ENCODE measurements at regions not wholly inside any gene's neighbourhood (a gene's known extent, or its start where the extent isn't known, plus 50 kb on each side); places are given as distances from the start of the nearest gene placed in this dataset.

DNA sequence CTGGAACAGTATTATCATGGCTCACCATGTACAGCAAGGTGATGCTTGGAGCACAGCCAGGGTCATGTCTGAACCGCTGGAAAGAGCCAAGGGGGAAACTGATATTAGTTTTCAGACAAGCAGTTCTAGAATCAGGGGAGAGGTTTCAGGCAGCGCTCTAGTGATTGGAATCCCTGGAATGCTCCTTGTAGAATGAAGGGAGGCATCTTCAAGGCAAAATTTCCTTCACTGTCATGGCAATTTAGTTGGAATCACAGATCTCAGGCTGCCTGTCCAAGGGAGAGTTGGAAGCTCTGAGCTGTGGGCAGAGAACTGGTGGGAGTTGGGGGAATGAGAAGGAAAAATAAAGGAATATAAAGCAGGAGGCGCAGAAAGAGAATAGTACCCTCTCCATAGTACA lies 737.1 kb downstream of the PTPRU start:
- DNase-seq (ENCODE audit: low spot score) = no peak

DNA sequence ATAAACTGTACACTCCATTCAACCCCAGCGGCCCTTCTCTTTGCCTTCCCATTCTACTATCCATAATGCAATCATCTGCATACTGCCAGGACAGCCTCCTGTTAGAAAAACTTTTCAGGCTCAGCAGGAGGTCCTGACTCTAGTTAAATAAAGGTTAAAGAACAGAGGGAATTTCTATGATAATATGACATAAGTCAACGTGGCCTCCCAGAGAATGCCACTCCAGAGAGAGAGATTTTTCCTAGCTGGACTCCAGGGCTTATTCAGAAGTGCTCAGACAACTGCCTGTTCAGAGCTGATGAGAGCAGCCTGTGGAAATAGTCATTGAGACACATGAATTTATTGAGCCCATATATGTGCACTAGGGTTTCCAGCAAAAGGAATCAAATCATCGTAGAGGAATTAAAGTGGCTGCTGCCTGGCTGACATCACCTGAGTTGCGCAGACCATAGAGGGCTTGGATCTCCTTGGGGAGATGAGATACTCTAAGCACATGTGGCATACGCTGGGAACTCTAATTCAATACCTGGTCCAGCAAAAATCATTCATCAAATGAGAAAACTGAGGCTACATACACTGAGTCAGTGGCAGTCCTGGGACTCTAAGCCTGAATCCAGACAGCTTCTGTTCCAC lies 736.2 kb downstream of the PTPRU start:
- DNase-seq (ENCODE audit: low spot score) = no peak

DNA sequence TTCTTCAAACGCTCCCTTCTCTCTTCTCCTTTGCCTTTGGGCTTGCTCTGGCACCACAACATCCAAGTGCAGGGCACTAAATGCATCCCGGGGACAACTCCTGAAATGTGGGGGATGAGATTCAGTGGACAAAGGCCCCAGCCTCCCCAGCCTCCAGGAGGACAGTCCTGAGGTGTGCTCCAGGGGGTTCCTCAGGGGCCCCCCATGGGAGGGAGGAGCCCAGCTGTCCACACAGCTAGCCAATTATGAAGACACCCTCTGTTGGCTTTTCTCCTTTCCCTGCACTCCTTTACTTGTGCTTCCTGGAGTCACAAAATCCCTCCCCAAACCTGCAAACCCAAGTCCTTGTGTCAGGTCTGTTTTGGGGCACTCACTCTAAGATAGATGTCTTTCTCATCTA lies 735.4 kb downstream of the PTPRU start:
- no peak for DNase-seq (ENCODE audit: low spot score)

DNA sequence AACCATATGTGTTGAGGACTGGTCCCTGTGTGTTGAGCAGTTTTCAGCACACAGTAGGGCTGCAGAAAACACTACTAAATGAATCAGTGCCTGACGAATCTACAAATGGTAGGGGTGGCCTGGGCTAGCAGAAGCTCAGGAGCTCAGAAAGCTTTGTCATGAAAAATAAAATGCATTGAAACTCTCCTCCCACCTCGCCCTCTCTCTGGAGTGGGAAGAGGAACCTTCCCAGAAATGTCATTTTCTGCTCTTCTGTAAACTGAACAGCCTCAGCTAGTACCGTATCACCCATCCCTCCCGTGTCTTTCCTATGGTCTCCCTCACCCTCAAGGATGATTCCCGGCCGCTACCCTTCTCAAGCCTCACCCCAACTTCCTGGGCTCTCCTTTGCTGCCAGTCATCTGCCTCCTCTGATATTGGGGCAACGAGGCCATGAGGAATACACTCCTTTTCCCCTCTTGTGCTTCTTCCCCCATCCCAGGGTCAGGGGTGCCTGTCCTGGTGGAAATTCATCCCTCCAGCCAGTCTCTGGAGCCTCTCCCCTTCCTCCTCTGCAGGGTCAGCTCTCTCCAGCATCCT lies 734.5 kb downstream of the PTPRU start:
- no peak for DNase-seq (ENCODE audit: low spot score)

DNA sequence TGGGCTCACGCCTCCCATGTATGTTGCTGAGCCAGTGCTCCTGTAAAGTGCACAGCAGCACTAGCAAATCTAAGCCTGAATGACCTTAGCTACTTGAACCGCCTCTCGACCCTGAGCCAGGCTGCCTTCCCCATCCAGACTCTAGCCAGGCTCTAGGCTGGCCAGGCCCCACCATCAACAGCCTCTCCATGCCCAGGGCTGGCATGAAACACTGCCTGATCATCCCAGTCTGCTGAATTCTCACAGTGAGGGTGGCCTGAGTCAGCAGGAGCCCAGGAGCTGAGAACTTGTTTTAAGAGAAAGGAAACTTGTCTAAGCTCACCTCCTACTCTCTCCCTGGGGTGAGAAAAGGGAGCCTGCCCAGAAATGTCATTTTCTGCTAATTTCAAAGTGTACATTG lies 733.3 kb downstream of the PTPRU start:
- DNase-seq (ENCODE audit: low spot score) = no peak

DNA sequence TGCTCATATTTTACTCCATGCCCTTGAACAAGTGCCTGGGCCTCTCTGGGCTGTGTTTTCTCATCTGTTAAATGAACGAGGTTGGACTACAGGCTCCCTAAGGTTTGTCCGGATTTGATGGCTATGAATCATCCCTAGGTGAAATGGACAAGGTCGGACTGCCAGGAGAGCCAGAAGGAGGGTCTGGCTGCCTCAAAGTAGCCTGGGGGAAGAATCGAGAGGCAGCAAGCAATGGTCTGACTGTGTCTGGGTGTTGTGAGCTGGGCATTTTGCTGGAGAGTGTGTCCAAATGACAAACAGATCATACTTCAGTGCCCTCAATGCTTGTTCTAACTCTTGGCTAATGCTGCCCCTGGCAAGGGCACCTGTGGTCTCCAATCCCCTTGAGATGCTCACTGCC lies 730.9 kb downstream of the PTPRU start:
- no peak for DNase-seq (ENCODE audit: low spot score)

DNA sequence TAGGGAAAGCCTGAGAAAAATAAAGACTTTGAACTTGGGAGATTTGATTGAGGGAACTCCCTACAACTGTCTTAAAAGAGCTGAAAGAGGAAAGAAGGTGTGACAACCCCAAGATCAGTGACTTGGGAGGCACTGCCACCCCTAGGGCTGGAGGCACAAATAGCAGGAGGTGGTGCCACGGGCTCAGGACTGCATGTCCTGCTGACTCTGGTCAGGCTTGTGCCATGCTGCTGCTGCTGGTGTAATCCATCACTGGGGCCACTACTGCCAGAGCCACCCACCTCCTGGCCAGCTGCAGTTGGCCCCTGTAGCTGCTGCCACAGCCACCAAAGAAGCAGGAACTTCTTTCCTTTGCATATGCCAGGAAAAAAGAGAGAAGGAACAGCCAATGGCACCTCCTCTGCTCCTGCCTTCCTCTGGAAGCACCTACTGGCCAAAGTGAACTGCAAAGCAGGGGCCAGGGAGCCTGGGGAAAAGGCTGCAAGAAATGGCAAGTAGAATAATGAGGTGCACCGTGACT lies 730.3 kb downstream of the PTPRU start:
- no peak for DNase-seq (ENCODE audit: low spot score)

DNA sequence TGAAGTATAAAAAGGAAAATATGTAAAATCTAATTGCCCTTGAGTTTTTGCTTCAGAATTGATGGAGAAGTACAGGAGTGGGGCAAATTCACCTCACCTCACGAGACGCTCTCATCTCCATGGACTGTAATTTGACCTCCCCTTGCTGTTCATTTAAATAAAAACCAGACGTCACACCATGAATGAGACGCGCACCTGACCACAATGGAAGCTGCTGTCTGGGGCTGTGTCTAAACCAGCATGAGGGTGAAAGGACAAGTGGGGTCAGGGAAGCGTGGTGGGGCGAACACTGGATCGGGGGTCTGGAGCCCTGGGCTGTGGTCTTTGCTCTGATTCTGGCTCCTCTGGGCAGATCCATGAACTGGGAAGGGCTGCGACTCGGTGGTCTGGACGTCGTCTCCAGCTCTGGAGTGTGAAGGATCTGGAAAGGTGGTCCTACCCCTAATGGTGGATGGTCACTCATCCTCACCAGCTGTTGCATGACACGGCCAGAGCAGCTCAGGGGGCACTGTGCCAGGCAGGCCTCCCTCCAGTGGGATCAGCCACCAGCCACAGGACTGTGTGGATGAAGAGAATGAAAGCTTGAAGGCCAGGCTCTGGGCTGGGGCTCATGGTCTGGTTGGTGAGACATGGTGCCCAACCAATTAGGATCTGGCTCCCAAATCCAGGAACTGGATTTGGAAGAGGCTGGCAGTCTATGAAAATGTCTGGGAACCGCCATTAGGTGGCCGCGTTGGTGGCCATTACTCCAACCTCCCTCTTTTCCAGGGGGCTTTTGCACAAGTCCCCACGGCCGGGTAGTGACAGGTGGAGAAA lies 728.6 kb downstream of the PTPRU start:
- no peak for DNase-seq (ENCODE audit: low spot score)

DNA sequence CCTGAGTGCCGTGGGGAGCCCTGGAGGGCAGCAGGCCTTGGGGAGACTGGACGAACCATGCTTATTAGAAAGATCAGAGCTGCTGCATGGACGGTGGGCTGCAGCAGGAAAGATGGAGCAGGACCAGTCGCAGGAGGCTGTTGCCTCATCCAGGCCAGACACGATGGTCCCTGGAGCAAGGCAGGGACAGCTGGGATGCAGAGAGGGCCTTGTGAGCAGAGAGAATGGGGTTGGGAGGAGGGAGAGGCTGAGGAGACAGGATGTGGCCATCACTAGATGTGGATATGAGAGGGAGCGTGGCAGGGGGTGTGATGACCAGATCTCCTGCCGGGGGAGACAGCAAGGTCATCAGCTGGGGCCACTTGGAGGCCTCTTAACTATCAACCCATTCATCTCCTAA lies 727.6 kb downstream of the PTPRU start:
- DNase-seq (ENCODE audit: low spot score) = no peak

DNA sequence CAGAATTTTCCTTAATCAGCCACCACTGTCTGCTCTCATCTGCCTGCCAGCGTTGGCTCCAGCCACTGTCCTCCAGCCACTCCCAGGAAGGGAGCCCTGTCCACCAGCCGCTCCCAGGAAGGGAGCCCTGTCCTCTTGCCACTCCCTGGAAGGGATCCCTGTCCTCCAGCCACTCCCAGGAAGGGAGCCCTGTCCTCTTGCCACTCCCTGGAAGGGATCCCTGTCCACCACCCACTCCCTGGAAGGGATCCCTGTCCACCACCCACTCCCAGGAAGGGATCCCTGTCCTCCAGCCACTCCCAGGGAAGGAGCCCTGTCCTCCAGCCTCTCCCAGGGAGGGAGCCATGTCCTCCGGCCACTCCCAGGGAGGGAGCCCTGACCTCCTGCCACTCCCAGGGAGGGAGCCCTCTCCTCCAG lies 726.5 kb downstream of the PTPRU start:
- DNase-seq (ENCODE audit: low spot score) = no peak

DNA sequence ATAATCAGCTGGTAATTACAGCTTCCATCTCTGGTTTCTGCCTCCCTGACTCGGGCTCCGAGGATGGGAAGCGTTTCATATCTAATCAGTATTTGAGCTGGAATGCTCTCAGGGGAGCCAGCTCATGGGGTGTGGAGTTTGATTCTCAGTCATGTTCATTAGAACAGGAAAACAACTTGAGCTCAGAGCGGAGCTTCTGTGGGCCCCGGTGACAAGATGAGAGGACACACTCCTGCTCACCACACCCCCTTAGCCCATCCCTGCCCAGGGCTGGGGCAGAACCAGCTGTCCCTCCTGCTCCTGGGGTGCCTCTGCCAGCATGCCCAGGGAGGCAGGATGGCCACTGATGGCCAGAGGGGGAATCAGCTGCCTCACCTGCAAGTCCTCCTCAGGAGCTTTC lies 726.0 kb downstream of the PTPRU start:
- no peak for DNase-seq (ENCODE audit: low spot score)

DNA sequence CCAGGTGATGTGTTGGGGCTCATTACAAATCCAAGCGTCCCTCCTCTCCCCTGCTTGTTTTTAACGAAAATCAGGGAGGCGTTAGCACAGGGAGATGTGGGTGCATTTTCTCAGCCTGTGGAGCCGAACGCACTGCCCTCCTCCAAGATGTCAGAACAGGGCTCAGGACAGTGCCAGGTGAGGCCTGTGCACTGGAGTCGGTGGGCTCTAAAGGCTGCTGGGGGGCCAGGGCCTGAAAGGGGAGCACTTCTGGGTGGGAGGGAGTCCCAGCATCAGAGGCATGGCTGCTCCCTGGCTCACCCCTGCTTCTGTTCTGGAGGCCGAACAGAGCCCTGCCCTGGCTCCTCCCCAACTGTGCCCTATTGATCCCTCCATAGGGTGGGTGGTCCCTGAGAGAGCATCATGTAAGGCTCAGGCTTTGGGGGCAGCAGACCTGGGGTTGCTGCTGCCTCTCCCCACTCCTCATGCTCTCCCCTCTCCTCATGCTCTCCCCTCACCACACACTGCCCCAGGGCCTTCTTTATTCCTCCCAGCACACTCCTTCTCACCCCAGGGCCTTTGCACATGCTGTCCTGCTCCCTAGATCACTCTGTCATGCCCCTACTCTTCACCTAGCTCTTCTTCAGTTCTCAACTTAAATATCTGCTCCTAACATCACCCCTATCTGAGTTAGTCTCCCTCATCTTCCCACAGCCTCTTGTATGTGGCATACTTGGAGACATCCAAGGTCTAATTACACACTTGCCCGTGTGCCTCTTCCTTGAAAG lies 725.2 kb downstream of the PTPRU start:
- no peak for DNase-seq (ENCODE audit: low spot score)

DNA sequence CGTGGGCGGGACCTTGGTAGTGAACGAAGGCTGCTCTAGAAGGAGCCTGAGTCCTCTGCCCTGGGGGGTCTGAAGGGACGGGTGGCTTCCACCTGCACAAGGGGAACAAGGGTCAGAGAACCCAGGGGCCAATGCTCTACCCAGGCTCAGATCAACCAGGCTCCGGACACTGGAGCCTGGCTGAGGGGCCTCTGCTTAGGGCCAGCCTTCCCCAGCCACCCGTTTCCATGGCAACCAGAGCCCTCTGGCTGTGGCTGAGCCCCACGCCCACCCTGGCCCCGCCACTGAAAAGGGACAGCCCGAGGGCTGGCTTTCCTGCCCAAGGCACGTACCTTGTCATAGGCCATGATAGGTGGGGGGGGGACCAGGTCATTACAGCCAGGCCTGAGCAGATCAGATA lies 724.6 kb downstream of the PTPRU start:
- DNase-seq (ENCODE audit: low spot score) = no peak

DNA sequence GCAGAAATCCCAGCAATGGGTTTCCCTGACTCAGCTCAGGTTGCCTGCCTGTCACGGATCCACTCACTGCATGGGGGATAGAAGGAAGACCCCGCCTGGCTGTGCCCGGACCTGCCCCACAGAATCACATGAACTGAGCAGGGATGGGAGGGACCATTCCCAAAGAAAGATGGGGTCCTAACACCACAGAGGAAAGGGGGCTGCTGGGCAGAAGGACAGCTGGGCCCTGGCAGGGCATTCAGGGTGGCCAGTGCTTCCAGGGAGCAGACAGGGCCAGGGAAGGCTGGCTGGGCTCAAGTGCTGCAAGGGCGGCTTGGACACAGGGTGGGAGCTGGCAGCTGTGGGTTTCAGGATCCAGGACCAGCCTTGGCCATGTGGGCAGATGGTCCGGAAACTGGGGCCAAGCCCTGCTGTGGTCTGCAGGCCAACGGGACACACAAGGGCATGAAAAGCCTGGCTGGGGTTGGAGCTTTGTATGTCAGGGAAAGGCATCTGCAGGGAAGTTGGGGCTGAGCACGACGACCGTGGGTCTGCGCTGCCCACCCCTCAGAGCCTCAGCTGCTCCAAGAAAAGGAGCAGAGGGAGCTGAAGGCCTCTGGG lies 723.9 kb downstream of the PTPRU start:
- DNase-seq (ENCODE audit: low spot score) = no peak

DNA sequence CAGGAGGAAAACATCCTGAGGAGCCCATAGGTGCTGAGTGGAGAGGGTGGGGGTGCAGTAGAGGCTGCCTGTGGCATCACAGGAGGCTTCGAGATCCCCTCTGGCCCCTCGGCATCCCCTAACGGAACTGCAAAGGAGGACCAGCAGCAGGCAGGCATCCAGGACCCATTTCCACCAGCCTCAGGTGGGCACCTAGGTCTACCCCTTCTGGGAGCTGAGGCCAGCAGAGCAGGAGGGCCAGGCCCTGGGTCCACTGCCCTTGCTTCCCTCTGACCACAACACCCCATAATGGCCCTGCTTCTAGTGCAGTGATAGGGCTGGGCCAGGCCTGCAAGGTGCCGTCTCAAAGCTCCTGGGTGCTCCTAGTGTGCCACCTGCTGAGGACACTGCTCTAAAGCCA lies 723.0 kb downstream of the PTPRU start:
- DNase-seq (ENCODE audit: low spot score) = no peak

DNA sequence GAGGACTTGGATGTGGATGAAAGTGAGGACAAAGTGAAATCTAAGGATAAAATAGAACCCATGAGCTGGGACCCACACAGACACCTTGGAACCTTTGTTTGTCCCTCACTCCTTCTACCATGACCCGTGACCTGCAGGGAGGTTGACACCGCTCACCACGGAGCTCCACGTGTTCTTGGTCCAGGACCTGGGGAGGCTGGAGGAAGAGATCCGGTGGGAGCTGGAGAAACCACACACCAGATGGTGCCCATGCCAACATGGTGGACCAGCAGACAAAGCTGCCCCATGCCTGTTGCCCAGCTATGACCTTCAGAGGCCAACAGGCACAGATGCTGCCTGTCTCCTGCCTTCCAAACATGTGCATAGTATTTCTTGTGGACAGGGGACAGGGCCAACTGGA lies 721.9 kb downstream of the PTPRU start:
- DNase-seq (ENCODE audit: low spot score) = no peak

DNA sequence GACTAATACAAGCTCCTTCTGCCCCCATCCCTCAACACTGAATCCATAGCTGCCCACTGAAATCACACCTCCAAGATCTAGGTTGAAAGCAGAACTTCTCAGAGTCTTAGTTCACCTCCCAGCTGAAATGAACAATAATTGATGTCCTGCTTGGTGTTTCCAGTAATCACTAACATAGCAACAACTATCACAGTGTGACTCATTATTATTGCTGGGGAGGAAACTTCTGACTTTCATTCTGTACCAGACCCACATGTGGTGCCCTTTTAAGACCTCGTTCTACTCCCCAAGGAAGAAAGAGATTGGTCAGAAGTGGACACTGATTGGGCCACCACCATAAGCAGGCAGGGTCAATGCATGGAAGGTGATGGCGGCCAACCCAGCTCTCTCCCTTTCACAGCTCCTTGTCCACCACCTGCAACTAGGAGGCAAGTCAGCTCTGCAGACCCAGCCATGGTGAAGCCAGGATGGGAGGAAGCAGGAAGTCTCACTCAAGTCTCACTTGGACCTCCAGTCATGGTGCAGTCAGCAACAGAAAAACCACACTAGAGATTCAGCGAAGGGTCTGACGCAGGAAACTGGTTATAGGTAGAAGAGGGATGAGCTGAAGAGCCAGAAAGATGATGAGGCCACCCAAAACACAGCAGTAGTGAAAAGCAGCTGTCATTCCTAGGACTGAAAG lies 720.2 kb downstream of the PTPRU start:
- DNase-seq (ENCODE audit: low spot score) = no peak

DNA sequence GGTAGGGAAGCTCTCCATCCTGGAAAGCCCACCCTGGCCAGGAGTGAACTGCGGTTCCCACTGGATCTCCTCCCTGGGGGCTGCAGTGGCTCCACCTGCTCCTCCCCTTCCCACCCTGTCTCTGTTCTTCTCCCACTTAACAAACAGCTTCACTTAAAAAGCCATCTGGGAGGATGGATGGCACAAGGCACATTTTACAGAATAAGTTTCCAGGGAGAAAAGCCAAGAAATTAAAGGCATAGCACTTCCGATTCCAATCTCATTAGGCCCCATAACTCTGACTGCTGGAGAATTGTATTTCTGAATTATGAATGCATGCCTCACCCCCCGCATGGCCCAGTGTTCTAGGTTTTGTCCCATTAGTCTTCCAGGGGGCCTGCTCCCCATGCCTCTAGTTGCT lies 718.3 kb downstream of the PTPRU start:
- DNase-seq (ENCODE audit: low spot score) = no peak

DNA sequence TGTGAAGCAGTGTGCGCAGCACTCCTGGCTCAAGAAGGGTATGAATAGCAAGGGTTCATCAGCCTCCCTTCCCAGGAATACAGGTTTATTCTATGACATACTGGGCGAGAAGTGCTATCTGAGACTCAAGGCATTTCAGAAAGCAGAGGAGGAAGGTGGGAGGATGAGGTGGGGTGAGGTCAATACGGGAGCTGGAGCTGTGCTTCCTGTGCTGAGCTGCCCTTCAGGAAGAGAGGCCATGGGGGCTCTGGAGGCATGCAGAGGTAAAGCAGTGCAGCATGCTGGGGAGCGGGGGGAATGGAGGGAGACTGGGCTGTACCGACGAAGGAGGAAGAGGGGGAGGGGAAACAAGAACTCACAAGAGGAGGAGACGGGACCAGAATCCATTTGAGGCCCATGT lies 717.6 kb downstream of the PTPRU start:
- no peak for DNase-seq (ENCODE audit: low spot score)

DNA sequence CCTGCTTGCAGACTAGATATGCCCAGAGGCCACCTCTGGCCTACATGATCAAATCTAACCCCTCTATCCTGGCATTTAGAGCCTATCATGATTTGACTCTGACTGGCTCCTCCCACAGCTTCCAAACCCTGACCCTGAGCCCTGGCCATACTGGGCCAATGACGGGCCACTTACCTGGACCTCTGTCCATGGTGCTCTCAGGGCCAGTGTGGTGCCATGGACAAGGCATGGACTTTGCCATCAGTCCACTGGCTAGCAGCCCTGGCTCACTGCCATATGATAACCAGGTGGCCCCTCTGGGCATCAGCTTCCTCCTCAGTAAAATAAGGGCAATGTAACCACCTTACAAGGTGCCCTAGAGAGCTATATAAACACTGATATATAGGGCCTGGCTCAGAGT lies 713.4 kb downstream of the PTPRU start:
- no peak for DNase-seq (ENCODE audit: low spot score)

DNA sequence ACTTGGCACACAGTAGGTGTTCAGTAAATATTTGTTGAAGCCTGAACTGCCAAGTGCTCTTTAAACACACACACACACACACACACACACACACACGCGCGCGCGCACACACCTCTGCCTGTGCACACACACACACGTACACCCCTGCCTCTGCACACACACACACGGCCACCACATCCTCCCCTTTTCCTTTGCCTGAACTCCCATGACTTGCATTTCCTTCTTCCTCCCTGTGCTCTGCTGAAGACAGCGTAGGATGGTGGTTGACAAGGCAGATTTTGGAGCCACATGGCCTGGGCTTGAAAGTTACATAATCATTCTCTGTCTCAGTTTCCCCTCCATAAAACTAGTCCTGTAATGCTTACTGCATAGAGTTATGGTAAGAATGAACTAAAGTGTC lies 712.3 kb downstream of the PTPRU start:
- DNase-seq (ENCODE audit: low spot score) = peak; percentile 17

All from H4 (cell line).